ENCODE measurements at regions not wholly inside any gene's neighbourhood (a gene's known extent, or its start where the extent isn't known, plus 50 kb on each side); places are given as distances from the start of the nearest gene placed in this dataset.

GRCh38 chr7:18320971-18321567 lies 174.5 kb upstream of the HDAC9 start:
- DNase-seq = peak; percentile 11

DNA sequence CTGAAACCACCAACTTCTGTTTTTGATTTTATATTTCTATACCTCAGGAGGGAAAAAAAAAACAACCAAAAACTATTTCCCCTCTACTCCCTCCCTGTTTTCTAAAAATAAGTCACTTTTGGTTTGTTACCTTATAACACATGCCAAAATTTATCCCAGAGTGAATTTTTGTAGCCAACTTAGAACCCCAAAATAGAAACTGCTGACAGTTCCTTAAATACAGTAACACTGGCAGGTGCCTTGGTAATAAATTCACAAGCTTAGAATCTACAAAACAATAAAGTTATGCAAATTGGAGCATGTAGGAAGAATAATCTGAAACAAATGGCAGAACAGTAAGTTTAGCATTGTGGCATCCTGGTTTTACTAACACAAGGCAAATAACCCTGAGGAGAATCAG lies 165.0 kb upstream of the HDAC9 start:
- DNase-seq = no peak

DNA sequence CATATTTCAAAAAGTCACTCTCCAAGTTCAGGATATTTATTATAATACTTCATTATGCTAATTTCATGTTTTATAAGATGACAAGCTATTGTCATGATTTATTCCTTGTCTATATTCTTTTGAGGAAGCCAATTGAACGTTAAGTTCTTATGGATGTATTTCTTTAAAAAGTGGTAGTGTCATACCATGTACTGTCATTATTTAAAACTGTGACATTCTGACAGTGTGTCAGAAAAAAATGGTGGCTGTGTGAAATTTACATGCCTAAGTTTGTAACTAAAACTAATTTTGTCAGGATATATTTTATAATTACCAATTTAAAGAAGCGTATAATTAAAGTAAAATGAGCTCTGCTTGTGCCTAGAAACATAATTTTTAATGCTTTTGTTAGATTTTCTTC lies 158.9 kb upstream of the HDAC9 start:
- no peak for DNase-seq

GRCh38 chr7:18337048-18337809 lies 158.3 kb upstream of the HDAC9 start:
- DNase-seq = no peak

DNA sequence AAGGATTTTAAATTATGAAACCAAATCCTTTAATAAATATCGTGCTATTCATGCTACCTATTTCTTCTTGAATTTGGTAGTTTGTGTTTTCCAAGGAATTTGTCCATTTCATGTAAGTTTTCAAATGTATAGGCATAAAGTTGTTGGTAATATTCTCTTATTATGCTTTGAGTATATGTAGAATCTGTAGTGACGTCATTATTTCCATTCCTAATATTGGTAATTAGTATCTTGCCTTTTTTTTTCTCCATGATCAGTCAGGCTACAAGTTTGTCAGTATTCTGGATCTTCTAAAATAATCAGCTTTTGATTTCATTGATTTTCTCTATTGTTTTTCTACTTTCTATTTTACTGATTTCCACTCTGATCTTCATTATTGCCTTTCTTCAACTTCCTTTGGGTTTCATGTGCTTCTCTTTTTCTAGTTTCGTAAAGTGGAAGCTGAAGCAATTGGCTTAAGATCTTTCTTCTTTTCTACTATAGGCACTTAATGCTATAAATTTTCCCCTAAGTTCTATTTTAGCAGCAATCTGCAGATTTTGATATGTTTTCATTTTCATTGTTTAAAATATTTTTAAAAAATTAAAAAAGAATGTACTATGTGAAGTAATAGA lies 156.5 kb upstream of the HDAC9 start:
- DNase-seq = no peak

DNA sequence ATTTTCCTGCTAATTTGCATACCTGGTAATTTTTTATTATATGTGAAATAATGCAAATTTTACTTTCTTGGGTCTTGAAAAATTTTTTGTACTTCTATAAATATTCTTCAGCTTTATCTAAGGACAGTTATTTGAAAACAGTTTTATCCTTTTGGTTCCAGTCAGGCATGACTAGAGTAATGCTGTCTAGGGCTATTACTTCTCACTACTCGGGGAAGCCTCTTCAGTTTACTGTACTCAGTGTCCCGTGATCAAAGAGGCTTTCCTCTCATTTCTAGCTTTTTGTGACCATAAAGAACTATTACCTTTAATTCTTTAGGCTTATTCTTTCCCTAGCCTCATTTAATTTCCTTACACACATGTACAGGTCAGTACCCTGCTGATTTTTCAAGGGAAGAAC lies 153.8 kb upstream of the HDAC9 start:
- DNase-seq = no peak

DNA sequence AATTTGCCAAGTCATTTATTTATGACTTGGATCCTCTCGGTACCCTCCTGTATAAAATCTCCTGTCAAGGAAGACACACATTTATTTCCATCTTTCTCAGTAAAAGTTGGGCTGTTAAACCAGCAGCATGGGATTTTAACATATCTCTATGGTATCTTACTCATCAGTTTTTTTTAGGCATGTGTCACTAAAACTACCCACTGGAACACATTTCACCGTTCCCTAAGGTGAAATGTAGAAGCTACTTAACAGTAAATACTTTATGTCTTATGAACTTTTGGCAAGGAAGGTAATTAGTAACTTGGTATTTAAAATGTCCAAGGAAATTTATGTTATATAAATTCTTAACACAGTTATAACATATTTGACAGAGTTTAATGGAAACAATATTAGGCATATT lies 152.5 kb upstream of the HDAC9 start:
- DNase-seq = no peak

DNA sequence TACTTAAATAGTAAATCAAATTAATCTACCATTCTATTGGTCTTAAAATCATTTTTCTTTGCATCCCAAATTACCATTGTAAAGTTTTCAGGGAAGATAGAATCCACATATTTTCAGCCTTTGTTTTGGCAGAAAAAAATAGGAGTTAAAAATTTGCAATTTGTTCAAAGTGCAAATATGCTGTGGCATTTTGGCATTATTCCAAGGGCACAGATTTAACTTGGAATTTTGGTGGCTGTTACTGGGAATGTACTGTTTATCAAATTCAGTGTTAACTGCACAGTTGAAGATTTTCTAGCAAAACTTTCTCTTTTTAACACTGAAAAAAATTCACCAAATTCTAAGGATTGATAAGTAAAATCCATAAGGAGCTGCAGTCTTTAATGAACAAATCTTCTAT lies 151.0 kb upstream of the HDAC9 start:
- no peak for DNase-seq

DNA sequence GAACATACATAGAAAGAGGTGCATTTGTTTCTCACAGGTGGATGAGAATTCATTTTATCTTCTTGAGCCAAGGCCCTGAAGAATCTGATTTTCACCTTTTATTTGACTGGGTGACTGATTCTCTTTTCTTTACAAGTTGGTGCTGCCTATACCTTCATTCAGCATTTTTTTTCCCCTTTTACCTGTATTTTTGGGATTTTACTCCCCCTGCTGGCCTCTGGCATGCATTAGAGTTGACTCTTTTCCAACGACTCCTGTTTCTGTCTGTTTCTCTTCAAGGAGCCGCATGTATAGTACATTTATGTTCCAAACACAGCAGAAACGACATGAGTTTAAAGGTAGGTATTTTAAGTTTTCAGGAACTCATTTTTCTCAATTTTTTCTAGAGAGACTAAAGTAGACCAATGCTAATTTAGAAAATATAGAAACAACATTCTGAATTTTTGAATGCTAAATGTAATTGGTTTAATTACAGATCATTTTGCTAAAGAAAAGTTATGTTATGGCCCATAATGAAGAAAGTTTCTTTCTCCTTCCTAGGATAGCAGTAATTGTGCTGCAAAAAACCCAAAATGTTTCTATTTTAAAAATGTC lies 149.8 kb upstream of the HDAC9 start:
- peak; percentile 8 for DNase-seq

DNA sequence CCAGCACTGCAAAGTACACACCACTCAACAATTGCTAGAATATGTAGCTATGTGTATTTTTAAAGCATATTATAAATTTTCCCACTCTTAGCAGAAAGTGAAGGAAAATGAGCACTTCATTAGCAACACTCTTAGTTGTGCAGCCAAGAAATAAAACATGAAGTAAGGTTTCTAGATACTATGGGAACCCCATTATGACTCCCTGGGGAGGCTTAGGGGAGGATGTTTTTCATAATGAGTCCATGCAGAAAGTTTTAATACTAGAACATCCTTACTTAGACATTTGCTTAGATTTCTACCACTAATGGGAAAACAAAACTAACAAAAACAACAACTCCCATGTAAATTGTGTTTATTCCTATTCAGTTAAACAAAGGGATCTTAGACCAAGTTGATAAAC lies 148.4 kb upstream of the HDAC9 start:
- no peak for DNase-seq

GRCh38 chr7:18350678-18351077 lies 144.9 kb upstream of the HDAC9 start:
- no peak for DNase-seq

GRCh38 chr7:18352339-18353255 lies 143.0 kb upstream of the HDAC9 start:
- peak; percentile 31 for DNase-seq

DNA sequence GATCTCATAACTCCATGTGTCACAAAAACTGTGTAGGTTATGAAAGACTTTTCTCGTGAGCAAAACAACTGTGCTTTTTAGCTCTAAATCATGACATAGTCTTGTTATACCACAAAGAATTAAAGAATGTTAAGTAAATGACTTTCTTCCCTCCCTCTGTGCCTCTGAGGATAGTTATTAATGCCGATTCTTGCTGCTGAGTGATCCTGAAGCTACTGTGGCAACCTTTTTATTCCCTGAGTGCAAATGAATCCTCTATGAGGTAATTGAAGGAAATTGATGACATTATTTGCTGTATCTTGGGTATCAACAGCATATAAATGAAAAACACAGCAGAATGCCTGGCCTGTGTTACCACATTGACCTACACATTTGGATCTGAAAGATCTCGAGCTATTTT lies 142.2 kb upstream of the HDAC9 start:
- no peak for DNase-seq

DNA sequence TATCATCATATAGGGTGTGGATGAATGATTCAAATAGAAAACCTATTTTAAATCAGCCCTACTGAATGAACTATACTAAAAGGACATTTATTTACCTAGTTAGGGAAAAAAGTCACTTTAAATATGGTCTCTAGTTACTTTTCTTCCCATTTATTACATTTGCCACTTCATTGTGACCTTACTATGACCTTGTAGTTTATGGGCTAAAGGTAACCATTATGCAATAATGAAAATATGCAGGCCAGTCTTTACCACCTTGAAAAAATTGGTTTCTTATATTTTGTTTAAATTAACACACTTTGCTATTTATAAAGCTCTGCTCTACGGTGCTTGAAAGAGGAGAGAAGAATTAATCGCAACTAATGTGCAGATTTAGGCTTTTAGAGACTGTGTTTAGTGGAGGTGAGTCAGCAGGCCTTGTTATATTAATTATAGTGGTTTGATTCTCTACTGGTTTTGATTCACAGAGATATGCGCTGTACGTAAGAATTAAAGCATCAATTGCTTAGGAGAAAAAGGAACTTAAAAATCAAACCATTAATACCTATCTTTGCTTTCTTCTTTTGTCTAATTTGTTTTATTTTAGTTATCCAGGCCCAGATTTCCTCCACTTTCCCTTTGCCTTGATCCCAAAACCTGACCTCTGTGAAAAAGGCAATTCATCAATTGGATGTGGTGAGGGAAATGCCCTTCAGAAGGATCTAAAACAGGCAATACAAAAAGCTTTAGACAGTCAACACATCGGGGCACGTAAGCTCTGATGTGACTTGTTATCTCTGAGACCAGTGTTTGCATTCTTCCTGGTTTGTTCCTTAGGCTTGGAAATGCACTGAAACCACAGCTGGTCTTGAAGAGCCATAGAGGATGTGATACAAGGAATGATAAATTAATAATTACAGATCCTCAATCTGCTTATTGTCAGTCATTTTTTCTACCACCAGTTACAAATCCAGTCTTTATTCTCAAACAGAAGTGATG lies 141.2 kb upstream of the HDAC9 start:
- no peak for DNase-seq

- DNase-seq = peak; percentile 17
These were observed 139.3 kb upstream of the HDAC9 start for GRCh38 chr7:18356191-18356645.

GRCh38 chr7:18357691-18358090 lies 137.9 kb upstream of the HDAC9 start:
- DNase-seq = no peak

DNA sequence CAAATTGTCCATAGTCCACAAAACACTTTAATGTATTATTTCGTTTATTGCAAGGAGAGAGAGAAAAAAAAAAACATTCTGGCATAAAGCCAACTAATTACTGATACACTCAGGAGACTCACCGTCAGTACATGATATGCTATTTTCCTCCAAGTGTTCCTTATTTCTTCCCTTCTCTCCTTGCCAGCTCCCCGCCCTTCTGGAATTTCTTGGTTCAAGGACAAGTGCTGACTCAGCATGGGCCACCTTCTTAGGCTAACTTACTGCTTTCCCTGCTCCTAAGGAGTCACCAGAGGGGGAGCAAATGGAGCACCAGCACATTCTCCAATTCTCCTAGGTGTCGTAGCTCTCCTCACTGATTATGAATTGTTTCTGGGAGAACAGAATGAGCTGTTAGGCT lies 133.8 kb upstream of the HDAC9 start:
- no peak for DNase-seq

- DNase-seq = no peak
These were observed 131.7 kb upstream of the HDAC9 start for GRCh38 chr7:18363751-18364380.

DNA sequence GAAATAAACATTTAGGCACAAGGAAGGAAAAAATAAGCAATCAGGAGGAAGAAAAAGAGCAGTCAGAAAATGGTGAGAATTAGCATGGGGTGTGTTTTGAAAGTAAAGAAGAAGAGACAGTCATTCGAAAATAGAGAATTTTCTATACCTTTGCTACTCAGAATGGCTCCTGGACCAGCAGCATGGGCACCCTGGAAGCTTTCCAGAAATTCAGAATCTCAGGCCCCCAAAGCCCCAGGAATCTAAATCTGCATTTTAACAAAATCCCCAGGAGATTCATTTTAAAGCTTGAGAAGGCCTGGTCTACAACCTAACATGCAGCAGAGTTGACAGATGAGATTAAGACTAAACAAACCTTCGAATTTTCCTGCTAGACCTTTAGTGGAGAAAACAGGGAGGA lies 131.2 kb upstream of the HDAC9 start:
- DNase-seq = no peak

GRCh38 chr7:18366394-18366793 lies 129.2 kb upstream of the HDAC9 start:
- no peak for DNase-seq

GRCh38 chr7:18369011-18369410 lies 126.5 kb upstream of the HDAC9 start:
- DNase-seq = no peak

All from NCI-H1048 (cell line).